Kidney glomerular epithelial cell (primary cell): ENCODE measurements at regions not wholly inside any gene's neighbourhood (a gene's known extent, or its start where the extent isn't known, plus 50 kb on each side); places are given as distances from the start of the nearest gene placed in this dataset.

Source experiments
- DNase-seq: peaks from one replicate; lab custom pipeline; 2025; lab: John Stamatoyannopoulos, UW

GRCh38 chr20:62545901-62546525 is 70.2 kb upstream of the GATA5 start:
- no peak for DNase-seq

GRCh38 chr20:62546606-62547005 is 70.8 kb upstream of the GATA5 start:
- DNase-seq, result no peak

- DNase-seq, result no peak
Observed at GRCh38 chr20:62547364-62547763, 71.6 kb upstream of the GATA5 start.

GRCh38 chr20:62548471-62548870 is 72.7 kb upstream of the GATA5 start:
- no peak for DNase-seq

DNA sequence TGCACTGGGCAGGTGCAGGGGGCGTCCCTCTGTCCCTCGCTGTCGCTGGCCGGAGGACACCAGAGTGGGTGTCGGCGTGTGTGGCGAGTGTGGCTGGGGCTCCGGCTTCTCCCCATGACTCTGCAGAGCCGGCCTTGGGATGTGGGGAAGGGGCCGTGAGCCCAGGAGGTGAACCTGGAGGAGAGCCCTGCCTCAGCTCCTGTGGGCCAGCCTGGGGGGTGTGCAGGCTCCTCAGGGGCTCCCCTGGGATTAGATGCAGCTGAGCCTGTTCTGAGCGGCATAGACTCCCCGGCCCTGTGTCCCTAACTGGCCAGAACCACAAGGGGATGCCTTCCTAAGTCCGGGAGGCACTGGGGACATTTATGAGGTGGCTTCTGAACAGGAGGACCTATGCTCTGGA is 73.2 kb upstream of the GATA5 start:
- DNase-seq, result no peak

GRCh38 chr20:62549499-62550086 is 73.8 kb upstream of the GATA5 start:
- DNase-seq, result no peak

GRCh38 chr20:62550087-62550632 is 74.4 kb upstream of the GATA5 start:
- DNase-seq, result no peak

DNA sequence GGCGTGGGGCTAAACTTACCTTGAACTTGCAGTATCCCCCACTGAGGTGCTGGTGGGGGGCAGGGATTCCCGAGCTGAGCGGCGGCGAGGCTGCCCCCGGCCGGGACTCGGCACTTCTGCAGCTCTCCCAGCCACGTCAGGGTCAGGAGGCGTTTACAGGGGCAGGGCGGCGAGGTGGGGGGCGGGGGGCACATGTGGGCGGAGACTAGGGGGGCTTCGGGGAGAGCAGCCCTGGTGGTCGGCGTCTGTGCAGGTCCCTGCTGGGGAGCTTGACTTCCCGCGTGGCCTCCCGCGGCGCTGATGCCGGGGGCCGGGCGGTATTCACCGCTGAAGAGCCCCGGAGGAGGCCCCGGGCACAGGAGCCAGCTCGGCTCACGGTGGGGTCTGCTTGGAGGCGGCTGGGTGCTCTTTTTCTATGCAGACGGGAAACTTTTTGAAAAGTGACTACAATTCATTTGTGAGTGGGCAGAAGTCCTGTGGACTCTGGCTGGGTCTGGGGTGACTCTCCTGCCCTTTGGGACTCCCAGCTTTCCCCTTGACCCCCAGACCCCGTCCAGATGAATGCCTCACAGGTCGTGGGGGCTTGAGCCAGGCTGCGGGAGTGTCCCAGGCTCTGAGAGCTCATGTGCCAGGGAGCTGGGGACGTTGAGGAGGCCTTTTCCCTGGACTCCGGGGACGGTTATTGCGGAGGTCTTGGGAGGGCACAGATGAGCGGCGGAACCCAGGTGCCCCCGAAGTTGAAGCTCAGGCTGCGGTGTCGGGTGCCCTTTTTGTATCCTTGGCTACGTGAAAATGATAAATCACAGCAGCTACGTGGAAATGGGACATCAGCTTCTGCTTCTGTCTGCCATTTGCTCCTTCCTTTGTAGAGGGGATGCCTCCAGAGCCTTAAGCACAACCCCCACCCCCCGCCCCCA is 75.9 kb upstream of the GATA5 start:
- DNase-seq, result no peak

DNA sequence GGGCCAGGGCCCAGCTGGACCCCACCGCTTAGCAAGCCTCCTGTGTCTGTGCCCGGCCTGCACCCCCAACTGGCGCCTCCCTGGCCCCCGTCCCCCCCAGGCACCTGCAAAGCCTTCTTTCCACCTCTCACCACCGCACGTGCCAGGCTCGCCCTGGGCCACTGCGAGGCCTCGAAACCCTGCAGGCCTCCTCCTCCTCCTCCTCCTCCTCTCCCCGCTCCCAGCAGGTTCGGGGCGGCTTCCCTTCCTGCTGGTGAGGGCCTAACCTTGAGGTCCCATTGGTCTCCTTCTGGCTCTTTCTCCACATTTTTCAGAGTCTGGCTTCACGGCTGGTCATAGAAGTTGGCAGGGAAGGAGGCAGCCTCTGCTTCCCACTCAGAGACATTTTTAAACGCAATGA is 76.8 kb upstream of the GATA5 start:
- DNase-seq, result no peak

GRCh38 chr20:62553136-62553837 is 77.5 kb upstream of the GATA5 start:
- DNase-seq, result no peak

- no peak for DNase-seq
Observed at GRCh38 chr20:62553838-62554161, 78.0 kb upstream of the GATA5 start.

- no peak for DNase-seq
Observed at GRCh38 chr20:62554214-62554897, 78.6 kb upstream of the GATA5 start.

- DNase-seq, result no peak
Observed at GRCh38 chr20:62554898-62555641, 79.3 kb upstream of the GATA5 start.

- DNase-seq, result no peak
Observed at GRCh38 chr20:62555642-62556420, 80.0 kb upstream of the GATA5 start.

DNA sequence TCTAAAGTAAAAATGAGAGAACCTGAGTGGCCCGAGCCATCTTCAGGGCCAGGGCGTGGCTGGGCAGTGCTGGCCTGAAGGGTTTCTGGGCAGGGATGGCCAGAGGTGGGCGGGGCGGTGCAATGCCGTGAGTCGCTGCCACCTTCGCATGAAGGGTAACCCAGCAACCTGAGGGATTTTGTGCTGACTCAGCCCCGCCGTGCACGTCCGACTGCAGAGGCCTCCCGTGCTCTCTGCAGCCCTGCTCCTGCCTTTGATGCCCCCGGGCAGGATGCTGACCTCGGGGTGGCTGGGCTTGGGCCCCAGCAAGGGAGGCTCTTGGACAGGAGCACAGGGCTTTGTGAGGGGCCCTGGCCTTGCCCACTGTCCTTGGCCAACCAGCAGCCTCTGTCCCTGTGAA is 81.7 kb upstream of the GATA5 start:
- no peak for DNase-seq

GRCh38 chr20:62557999-62558408 is 82.2 kb upstream of the GATA5 start:
- no peak for DNase-seq

DNA sequence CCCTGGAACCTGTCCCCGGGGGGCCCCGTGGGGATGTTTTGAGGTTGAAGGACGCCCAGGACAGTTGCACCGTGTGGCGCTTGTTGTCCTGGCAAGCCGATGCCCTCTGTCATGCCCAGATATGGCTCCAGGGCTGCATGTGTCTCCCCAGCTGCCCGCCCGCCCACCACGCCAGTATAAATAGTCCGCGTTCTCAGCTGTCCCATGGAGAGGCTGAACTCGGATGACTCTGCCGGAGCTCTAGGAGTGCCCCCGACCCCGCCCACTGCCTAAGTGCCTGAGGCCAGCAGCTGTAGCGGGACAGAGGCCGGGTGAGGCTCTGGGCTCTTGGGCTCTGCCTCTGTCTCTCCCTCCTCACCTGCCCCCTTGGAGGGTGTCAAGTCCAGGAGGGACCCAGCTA is 83.0 kb upstream of the GATA5 start:
- DNase-seq, result no peak

DNA sequence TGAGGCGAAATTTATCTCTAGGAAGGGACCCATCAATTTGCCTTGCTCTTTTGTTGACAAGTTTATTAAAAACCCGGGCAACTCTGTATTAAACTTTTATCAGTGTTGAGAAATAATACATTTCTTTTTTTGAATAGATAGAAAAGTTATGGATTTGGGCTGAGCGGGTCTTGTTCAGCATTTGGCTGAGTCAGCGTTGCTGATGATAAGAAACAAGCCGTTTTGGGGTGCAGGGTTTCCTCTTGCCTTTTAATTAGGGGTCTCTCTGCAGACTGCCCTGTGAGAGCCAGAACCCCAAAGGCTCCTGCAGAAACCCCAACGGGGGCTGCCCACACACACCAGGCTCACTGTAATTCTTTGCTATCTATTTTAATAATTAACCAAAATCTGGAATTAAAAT is 82.1 kb upstream of the SLCO4A1 start:
- DNase-seq, result no peak

- no peak for DNase-seq
Observed at GRCh38 chr20:62561182-62561581, 81.1 kb upstream of the SLCO4A1 start.

DNA sequence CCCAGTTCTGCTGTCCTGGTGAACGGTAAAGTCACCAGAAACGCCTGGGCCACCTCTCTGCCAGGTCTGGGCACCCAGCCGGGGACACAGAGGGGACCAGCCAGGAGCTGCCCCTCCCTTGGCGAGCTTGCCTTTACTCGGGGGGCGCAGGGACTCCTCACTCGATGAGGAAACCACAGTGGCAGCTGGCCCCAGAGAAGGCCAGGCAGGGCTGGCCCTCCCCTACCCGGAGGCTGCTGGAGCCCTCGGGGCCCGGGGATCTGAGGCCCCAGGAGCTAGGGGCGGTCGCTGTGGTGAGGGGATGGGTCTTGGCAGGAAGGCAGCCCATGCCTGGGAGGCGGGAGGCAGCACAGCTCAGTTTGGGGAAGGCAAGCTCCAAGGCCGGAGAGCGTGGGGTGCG is 80.4 kb upstream of the SLCO4A1 start:
- no peak for DNase-seq
